Hindlimb muscle (tissue), 1 donor: ENCODE measurements at regions not wholly inside any gene's neighbourhood (a gene's known extent, or its start where the extent isn't known, plus 50 kb on each side); places are given as distances from the start of the nearest gene placed in this dataset.
"Not testable (repeated sequence)": the region's sequence is repeated elsewhere in the genome, so short reads cannot be mapped to it uniquely, and the experiment has no call there.

ENCODE experiments used
- DNase-seq: peaks from one replicate; pipeline ENCODE4 v3.0.0-alpha.2; 2013

- not testable (repeated sequence) for DNase-seq
These were observed 201.0 kb downstream of the POTED start for GRCh38 chr21:13810559-13810958.

- not testable (repeated sequence) for DNase-seq
These were observed 196.9 kb downstream of the POTED start for GRCh38 chr21:13806444-13806843.

- not testable (repeated sequence) for DNase-seq
These were observed 193.2 kb downstream of the POTED start for GRCh38 chr21:13802757-13803156.
